ENCODE measurements at regions not wholly inside any gene's neighbourhood (a gene's known extent, or its start where the extent isn't known, plus 50 kb on each side); places are given as distances from the start of the nearest gene placed in this dataset.

DNA sequence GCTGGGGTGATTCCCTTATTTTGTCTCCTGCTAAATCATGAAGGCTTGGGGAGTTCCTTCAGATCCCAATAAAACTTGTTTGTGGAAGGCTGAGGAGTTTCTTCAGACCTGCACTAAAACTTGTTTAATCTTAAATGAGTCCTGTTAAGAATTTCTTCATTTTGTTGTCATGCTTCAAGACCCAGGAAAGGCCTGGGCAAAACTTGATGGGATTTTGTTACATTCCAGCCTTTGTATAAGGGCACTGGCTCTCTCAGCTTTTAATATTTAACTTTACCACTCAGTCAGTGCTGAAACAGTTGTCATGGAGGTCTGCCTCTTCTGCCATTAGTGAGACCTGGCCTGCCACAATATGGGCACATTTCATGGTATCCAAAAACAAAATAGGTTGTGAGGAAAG is 699.0 kb downstream of the ETS1 start:
- TF ChIP-seq ZNF274 (IDR thresholded peaks at IDR 0.05; ENCODE audit: low read depth, low read length) = no peak
- TF ChIP-seq SUZ12 (IDR thresholded peaks at IDR 0.05; ENCODE audit: extremely low read depth, insufficient read depth, insufficient read length) = no peak
- TF ChIP-seq YY1 (IDR thresholded peaks at IDR 0.05; ENCODE audit: insufficient read depth, insufficient read length) = no peak
